Stimulated activated CD4-positive, alpha-beta T cell treated with anti-CD3 and anti-CD28 coated beads, Interleukin-2, amount 100 ng/mL, for 24 hours (primary cell): ENCODE measurements at regions not wholly inside any gene's neighbourhood (a gene's known extent, or its start where the extent isn't known, plus 50 kb on each side); places are given as distances from the start of the nearest gene placed in this dataset.
"Not testable (repeated sequence)": the region's sequence is repeated elsewhere in the genome, so short reads cannot be mapped to it uniquely, and the experiment has no call there.

Experiments
- DNase-seq, 2 donors: peaks; one replicate each; pipeline ENCODE4 v3.0.0-alpha.2; 2020

DNA sequence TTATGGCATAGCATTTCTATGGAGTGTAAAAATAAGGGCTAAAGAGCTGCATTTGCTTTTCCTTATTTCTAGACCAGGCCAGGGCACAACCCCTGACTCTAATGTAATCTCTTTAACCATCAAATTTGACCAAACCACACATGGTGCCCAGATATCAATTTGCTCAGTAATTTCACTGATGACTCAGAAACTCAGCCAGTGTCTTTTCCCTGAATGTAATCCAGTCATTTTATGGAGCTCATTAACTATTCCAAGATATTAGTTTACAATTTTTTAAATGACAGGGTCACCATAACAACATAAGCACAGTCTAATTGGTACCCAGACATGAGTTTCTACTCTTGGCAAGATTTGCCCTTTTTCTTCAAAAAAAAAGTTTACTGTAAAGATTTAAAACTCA lies 270.8 kb upstream of the AGAP1 start:
- no peak for DNase-seq

- DNase-seq = no peak
These were observed 269.4 kb upstream of the AGAP1 start for GRCh38 chr2:235224410-235224809.

- no peak for DNase-seq
These were observed 268.6 kb upstream of the AGAP1 start for GRCh38 chr2:235225261-235225660.

- no peak for DNase-seq
These were observed 266.3 kb upstream of the AGAP1 start for GRCh38 chr2:235227590-235227989.

- not testable (repeated sequence) for DNase-seq
These were observed 265.4 kb upstream of the AGAP1 start for GRCh38 chr2:235228422-235228821.

- DNase-seq = no peak
These were observed 264.6 kb upstream of the AGAP1 start for GRCh38 chr2:235229236-235229635.

- no peak for DNase-seq
These were observed 262.8 kb upstream of the AGAP1 start for GRCh38 chr2:235230821-235231601.

GRCh38 chr2:235232449-235233433 lies 261.1 kb upstream of the AGAP1 start:
- DNase-seq = no peak

DNA sequence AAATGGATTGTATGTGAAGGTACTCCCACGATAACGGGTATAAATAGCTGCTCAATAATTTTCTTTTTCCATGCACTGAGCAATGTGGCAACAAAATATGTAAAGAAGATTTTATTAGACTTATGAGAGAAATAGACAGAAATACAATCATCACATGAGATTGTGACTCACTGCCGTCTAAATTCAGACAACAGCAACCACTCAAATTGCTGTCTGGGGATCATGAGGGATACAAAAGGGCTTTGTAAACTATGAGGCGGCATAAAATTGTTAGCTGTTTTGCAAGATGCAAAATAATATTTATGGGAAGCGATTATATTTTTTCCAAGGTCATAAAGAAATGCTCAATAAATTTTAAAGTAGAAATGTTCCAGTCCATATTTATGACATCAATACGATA lies 259.1 kb upstream of the AGAP1 start:
- no peak for DNase-seq

DNA sequence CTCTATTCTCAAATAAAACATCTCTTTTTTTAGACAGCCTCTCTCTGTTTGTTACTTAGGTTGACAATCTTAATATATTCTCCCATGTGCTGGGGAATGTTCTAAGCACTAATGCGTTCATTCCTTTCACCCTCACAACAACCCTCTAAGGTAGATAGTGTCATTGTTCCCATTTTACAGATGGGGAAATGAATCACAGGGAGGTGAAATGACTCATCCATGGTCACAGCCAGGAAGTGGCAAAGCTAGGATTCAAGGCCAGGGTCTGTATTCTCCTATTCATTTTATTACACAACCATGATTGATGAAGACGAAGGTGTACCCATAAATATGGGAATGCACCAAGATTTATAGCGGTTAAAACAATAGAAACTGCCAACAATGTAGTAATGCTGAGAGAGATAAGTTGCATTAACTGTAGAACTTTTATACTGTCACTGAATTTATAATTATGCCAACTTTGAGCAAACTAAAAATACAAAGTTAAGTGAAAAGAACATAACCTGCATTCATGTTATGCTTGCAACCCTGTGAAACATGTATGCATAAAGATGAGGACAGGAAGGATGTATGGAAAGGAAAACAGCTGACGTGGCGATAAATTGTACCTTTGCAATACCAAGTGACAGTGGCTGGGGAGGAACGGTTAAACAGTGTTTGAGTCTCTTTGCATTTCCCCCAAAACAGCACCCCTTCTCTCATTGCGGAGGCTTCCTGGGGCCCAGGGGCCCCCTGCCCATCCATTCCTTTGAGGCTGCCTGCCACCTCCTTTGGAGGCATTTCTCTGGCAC lies 257.7 kb upstream of the AGAP1 start:
- no peak for DNase-seq

DNA sequence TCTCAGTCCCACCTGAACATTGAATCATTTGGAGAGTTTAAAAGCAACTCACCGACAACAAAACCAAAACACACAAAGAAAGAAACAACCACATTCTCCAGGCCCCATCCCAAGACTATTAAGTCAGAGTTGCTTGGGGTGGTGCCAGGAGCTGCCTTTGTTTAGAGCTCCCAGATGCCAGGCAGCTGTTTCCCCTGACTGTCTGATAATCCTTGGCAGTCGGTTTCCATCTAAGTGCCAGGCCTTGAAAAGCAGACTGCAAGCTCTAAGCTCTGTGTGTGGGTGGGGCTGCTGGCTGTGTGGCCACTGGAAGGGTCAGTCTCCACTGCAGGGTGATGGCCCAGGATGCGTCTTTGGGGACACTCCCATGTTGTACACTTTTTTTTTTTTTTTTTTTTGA lies 255.3 kb upstream of the AGAP1 start:
- no peak for DNase-seq

- DNase-seq = no peak
These were observed 253.3 kb upstream of the AGAP1 start for GRCh38 chr2:235240574-235240973.

GRCh38 chr2:235244255-235245220 lies 249.3 kb upstream of the AGAP1 start:
- DNase-seq = no peak

DNA sequence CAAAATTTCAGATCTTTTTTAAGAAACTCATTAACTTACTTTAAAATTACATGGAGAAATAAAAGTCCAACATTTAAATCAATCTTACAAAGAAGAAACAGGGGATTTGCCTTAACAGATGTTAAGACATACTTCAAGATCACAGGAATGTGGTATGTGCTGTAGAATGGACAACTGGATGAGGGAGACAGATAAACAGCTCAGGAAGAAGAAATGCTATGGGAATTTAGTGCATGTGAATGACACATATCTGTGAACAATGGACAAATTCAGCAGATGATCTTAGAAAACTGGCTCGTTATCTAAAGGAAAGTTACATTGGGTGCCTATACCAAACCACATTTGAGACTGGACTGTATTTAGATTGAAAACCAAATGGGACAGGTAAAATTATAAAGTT lies 246.8 kb upstream of the AGAP1 start:
- DNase-seq = no peak

GRCh38 chr2:235255693-235256092 lies 238.2 kb upstream of the AGAP1 start:
- no peak for DNase-seq

DNA sequence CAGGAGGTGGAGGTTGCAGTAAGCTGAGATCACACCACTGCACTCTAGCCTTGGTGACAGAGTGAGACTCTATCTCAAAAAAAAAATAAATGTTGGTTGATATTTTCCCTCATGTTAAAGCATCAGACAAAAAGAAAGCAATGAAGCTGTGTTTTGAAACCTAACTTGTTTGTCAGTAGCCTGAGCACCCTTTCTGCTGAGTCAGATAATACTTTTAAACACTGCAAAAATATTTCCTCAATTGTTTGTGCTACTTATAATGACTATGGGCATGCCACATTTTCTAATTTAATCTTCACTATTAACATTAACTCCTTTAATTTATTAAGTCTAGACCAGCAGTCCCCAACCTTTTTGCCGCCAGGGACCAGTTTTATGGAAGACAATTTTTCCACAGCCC lies 236.3 kb upstream of the AGAP1 start:
- no peak for DNase-seq

GRCh38 chr2:235262750-235263149 lies 231.1 kb upstream of the AGAP1 start:
- no peak for DNase-seq

DNA sequence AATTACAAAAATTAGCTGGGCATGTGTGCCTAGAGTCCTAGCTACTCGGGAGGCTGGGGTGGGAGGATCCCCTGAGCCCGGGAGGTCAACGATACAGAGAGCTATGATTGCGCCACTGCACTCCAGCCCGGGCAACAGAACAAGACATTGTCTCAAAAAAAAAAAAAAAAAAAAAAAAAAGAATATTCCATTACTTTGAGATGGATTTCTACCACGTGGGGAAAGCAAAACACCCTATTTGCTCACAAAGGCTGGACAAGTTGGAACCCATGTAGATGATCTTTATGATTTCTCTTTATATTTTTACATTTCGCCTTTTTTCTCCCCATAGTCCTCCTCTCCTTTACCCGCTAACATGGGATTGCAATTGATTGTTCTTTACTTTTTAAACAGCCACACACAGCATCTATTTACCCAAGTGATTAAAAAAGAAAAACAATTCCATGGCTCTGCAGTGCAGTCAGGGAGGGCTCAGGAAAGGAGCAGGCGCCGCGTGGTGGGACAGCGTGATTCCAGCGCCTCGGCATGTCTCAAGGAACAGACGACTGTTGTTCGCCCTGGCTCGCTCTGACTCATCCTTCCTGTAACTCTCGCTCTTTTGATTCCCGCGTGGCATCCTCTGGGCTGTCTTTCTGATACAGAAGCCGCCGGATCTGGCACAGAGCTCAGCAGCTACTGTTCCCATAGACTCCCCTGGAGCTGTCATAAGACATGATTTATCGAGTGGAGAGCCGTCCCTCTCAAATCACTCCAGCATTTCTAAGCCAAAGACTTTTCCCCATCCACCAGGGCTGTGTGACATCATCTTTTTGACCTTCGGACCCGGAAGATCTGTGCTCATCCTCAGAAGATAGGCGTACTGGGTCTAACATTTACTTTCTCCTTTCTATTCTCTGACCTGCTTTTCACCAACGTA lies 230.4 kb upstream of the AGAP1 start:
- no peak for DNase-seq

GRCh38 chr2:235264121-235264493 lies 229.7 kb upstream of the AGAP1 start:
- DNase-seq = no peak

DNA sequence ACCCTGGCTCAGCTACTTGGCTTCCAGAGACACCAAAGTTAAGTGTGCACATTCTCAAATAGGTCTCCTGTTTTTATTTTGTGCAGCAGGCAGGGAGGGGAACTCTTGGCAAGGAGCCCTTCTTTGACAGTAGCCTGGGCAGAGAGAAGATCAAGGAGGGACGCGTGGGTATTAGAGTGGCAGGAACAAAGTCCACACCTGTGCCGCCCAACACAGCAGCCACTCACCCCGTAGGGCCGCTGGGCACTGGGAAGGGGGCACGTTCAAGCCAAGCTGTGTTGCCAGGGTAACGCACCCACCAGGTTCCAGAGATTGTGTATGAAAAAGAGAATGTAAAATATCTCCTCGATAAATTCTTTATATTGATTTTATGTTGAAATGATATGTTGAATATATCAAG lies 229.3 kb upstream of the AGAP1 start:
- no peak for DNase-seq
